ENCODE measurements at regions not wholly inside any gene's neighbourhood (a gene's known extent, or its start where the extent isn't known, plus 50 kb on each side); places are given as distances from the start of the nearest gene placed in this dataset.
"Not testable (repeated sequence)": the region's sequence is repeated elsewhere in the genome, so short reads cannot be mapped to it uniquely, and the experiment has no call there.

DNA sequence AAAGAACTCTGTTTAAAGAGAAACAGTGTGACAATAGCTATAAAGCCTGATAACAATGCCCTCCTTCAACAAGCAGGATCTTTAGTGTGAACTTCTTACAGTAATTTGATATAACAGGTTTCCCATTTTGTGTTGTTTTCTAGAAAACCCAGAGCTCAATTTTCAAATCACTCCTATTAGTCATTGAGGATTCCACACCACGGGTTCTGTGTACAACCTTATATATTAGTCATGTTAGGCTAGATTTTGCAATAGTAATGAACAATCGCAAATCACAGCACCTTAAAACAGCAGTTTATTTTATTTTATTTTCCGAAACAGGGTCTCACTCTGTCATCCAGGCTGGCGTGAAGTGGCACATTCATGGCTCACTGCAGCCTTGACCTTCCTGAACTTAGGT, 1020.9 kb upstream of the INTU start:
- no peak for DNase-seq
- no peaks in the 10 kb centered on the region for H3K4me1 Mint-ChIP-seq
- no peak overlapping the region for H3K4me3 Mint-ChIP-seq
- H3K9me3 Mint-ChIP-seq, result peaks cover 0 to 2% of the 10 kb centered on the region in 2 donors
- no peaks in the 10 kb centered on the region for H3K36me3 Mint-ChIP-seq
- H3K27me3 Mint-ChIP-seq, result no peaks in the 10 kb centered on the region
- H3K27ac Mint-ChIP-seq, result no peak overlapping the region
- no peak for ATAC-seq (replicated peaks)

DNA sequence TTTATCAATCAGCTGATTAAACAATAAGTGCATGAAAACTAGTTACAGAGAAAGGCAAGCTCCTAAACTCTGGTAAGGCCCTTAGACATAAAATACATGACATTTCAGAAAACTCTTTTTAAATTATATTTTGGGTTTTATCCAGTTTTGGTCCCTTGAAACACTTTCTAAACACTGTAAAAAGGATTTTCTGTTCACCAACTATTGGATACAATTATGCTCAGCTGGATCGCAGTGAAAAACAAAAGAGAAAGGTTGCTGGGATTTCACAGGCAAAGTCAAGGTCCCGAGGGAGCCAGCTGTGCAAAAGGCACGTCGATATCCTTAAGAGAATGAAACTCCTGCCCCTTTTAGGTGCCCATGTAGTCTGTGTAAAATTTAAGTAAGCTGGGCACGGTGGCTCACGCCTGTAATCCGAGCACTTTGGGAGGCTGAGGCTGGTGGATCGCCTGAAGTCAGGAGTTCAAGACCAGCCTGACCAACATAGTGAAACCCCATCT, 1018.4 kb upstream of the INTU start:
- H3K4me3 Mint-ChIP-seq, result no peak overlapping the region
- H3K9me3 Mint-ChIP-seq, result peaks cover 0 to 2% of the 10 kb centered on the region in 2 donors
- H3K27me3 Mint-ChIP-seq, result no peaks in the 10 kb centered on the region
- ATAC-seq (replicated peaks) (no peak), DNase-seq (no peak)
- H3K27ac Mint-ChIP-seq, result no peak overlapping the region
- H3K36me3 Mint-ChIP-seq, result no peaks in the 10 kb centered on the region
- no peaks in the 10 kb centered on the region for H3K4me1 Mint-ChIP-seq

DNA sequence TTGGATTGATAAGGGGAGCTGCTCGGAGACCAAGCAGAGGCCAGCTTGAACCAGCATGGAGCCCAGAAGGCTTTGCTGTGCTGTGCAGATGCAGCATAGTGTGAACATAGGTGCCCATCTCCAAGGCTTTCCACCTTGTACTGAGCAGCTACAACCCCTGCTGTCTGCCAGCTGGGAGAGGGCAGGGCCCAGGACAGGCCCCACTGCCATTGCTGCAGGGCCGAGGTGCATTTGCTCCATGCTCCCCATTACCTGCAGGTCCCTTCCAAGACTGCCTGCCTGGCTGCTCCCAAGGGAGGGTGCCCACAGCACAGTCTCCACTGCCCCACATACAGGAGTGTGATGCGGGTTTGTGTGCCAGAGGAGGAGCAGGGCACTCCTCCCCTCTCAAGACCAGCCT, 1016.0 kb upstream of the INTU start:
- DNase-seq (no peak), ATAC-seq (replicated peaks) (no peak)
- Mint-ChIP-seq H3K27me3 (no peaks in the 10 kb centered on the region), H3K4me1 (no peaks in the 10 kb centered on the region), H3K36me3 (no peaks in the 10 kb centered on the region), H3K4me3 (no peak overlapping the region), H3K9me3 (peaks cover 4 to 6% of the 10 kb centered on the region in 2 donors), H3K27ac (no peak overlapping the region)

DNA sequence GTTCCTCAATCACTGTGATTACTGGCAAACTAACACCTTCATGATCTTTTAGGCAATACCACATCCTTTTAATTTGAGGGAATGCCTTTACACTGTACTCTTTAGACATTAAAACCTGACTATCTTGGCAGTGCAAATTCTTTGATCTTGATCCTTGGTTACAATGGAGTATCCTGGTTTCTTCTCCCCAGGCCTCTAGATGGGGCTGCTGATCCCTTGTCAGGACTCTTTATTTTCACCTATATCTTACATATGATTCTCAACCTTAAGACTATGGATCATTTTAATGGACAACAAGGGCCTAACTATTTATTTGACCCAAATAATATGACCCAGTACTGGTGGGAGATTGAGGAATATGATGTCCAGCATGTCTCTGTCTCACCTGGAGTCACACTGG, 1005.5 kb upstream of the INTU start:
- Mint-ChIP-seq H3K4me1 (no peaks in the 10 kb centered on the region), H3K9me3 (peaks cover 0 to 3% of the 10 kb centered on the region in 2 donors), H3K27me3 (no peaks in the 10 kb centered on the region), H3K36me3 (no peaks in the 10 kb centered on the region), H3K4me3 (no peak overlapping the region), H3K27ac (no peak overlapping the region)
- DNase-seq (no peak), ATAC-seq (replicated peaks) (no peak)

DNA sequence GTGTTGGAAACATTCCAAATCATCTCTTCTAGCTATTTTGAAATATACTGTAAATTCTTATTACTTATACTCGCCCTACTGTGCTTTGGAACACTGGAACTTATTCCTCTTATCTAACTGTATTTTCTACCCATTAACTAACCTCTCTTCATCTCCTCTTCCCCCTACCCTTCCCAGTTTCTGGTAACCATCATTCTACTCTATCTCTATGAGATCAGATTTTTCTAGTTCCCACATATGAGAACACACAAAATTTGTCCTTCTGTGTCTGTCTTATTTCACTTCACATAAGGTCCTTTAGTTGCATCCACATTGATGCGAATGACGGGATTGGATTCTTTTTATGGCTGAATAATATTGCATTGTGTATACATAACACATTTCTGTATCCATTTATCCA, 1003.8 kb upstream of the INTU start:
- H3K4me1 Mint-ChIP-seq, result no peaks in the 10 kb centered on the region
- peaks cover 0 to 3% of the 10 kb centered on the region in 2 donors for H3K9me3 Mint-ChIP-seq
- no peak overlapping the region for H3K27ac Mint-ChIP-seq
- H3K27me3 Mint-ChIP-seq, result no peaks in the 10 kb centered on the region
- no peak for ATAC-seq (replicated peaks)
- no peak overlapping the region for H3K4me3 Mint-ChIP-seq
- no peaks in the 10 kb centered on the region for H3K36me3 Mint-ChIP-seq
- DNase-seq, result no peak

DNA sequence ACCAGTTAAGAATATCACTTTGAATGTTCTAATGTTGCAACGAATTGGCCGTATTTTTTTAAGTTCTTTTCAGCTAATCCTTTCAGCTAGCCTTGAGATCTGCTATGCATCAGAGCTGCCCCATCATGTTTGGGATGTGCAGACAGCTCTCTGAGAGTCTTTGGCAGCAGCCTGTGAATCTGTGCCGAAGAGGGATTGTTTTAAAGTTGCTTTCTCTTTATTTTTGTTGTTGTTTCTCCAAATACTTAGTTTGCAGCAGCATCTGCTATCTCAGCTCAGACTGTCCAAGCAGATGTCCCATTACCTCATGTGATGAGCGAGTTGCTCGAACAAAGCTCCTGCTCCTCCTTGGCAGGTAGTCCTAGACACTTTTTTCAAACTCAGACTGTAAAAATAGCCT, 1002.5 kb upstream of the INTU start:
- H3K27me3 Mint-ChIP-seq, result no peaks in the 10 kb centered on the region
- no peaks in the 10 kb centered on the region for H3K36me3 Mint-ChIP-seq
- H3K4me1 Mint-ChIP-seq, result no peaks in the 10 kb centered on the region
- no peak overlapping the region for H3K4me3 Mint-ChIP-seq
- peaks cover 0 to 3% of the 10 kb centered on the region in 2 donors for H3K9me3 Mint-ChIP-seq
- ATAC-seq (replicated peaks), result no peak
- no peak overlapping the region for H3K27ac Mint-ChIP-seq
- no peak for DNase-seq

DNA sequence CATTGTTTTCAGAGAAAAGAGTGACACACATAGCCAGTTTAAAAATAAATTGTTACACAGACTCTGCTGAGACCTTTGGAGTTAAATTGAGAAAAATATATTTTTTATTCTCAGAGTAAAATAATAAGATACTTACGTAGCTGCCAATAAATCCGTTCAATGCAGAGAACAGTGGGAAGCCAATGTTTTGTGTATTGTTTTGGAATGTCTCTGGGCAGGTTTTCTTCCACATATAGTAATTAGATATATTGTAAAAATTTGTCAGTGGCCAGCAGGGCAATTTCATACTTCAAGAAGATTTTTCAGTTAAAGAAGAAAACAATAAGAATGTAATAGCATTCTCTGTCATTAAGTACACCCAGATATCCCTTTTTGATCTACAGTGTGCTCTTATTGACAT, 999.5 kb upstream of the INTU start:
- Mint-ChIP-seq H3K36me3 (no peaks in the 10 kb centered on the region), H3K27me3 (no peaks in the 10 kb centered on the region), H3K4me3 (no peak overlapping the region), H3K4me1 (no peaks in the 10 kb centered on the region), H3K9me3 (peaks cover 0 to 3% of the 10 kb centered on the region in 2 donors), H3K27ac (no peak overlapping the region)
- no peak for ATAC-seq (replicated peaks)
- DNase-seq, result no peak

DNA sequence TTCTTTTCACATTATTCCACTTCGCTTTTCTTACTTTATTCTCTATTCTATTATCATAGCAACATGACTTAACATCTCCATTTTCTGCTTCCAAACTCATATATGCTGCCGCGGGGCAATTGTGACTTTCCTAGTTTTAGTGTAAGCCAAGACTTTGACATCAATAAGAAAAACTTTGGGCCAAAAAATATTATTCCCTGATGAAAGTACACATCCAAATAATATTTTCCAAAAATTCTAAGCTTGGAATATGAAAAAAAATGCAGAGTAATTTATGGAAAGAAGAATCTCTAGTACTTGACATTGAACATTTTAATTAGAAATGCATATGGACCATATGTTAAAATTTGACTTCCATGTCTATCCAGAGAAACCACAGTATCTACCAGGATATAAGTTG, 995.1 kb upstream of the INTU start:
- DNase-seq (no peak), ATAC-seq (replicated peaks) (no peak)
- Mint-ChIP-seq H3K4me1 (no peaks in the 10 kb centered on the region), H3K36me3 (no peaks in the 10 kb centered on the region), H3K4me3 (no peak overlapping the region), H3K27ac (no peak overlapping the region), H3K27me3 (no peaks in the 10 kb centered on the region), H3K9me3 (peaks cover 0 to 4% of the 10 kb centered on the region in 2 donors)

DNA sequence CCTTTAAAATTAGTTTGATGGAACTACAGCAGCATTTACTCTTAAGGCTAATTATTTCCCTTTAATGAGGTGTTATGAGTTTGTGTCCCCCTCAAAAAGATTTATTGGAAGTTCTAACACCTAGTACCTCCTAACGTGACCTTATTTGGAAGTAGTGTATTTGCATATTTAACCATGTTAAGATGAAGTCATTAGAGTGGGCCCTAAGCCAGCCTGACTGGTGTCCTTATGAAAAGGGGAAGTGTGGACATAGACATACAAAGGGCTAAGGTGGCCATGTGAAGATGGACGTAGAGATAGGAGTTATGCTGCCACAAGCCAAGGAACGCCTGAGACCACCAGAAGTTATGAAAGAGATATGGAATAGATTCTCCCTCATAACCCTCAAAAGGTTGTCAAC, 985.4 kb upstream of the INTU start:
- H3K27me3 Mint-ChIP-seq, result no peaks in the 10 kb centered on the region
- ATAC-seq (replicated peaks) (no peak), DNase-seq (no peak)
- H3K9me3 Mint-ChIP-seq, result peaks cover 0 to 2% of the 10 kb centered on the region in 2 donors
- no peaks in the 10 kb centered on the region for H3K4me1 Mint-ChIP-seq
- no peak overlapping the region for H3K4me3 Mint-ChIP-seq
- no peaks in the 10 kb centered on the region for H3K36me3 Mint-ChIP-seq
- H3K27ac Mint-ChIP-seq, result no peak overlapping the region

DNA sequence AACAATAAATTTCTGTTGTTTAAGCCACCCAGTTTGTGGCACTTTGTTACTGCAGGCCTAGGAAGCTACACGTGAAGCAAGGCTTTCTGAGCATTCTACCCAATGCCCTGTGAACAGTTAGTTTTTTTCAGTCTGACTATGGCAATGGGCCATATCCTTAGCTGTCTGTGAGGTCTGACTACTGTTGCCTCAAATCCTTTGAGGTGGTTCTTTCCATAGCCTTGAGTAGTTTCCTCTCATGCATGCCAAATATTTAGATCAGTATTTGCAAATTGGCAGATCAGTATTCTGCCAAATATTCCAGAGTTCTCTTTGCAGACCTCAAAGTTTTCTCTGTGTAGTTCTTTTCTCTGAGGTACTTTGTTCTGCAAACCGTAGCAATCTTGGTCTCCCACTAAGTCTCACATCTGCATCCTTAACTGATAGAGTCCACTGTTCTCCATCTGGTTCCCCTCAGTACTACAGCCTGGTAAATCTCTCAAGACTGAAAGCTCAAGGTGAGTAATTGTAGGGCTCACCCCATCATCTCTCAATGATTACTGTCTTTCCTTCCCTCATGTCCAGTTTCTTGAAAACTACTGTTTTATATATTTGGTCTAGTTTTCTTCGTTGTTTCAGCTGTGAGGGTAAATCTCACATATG, 984.9 kb upstream of the INTU start:
- H3K4me3 Mint-ChIP-seq, result no peak overlapping the region
- H3K27ac Mint-ChIP-seq, result no peak overlapping the region
- H3K4me1 Mint-ChIP-seq, result no peaks in the 10 kb centered on the region
- H3K9me3 Mint-ChIP-seq, result peaks cover 0 to 1% of the 10 kb centered on the region in 2 donors
- ATAC-seq (replicated peaks) (no peak), DNase-seq (no peak)
- H3K36me3 Mint-ChIP-seq, result no peaks in the 10 kb centered on the region
- no peaks in the 10 kb centered on the region for H3K27me3 Mint-ChIP-seq

DNA sequence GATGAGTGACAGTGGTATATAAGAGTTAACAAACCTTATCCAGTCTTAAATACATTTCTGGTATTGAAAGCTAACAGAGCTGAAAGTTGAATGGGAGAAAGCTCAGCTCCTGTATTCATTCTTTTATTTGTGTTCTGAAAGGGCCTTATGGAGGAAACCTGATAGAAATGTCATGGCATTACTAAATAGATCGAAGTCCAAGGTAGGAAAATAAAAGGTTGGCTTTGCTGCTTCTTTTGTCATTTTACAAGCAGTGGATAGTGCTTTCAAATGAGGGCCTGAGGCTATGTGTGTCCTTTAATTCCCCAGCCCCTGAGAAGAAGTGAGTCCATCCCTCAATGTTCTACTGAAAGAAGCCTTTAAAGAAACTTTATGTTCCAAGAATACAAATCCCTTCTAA, 974.3 kb upstream of the INTU start:
- Mint-ChIP-seq H3K4me3 (no peak overlapping the region), H3K4me1 (no peaks in the 10 kb centered on the region), H3K27ac (no peak overlapping the region), H3K36me3 (no peaks in the 10 kb centered on the region), H3K27me3 (no peaks in the 10 kb centered on the region), H3K9me3 (peaks cover 0 to 2% of the 10 kb centered on the region in 2 donors)
- DNase-seq, result no peak
- no peak for ATAC-seq (replicated peaks)

DNA sequence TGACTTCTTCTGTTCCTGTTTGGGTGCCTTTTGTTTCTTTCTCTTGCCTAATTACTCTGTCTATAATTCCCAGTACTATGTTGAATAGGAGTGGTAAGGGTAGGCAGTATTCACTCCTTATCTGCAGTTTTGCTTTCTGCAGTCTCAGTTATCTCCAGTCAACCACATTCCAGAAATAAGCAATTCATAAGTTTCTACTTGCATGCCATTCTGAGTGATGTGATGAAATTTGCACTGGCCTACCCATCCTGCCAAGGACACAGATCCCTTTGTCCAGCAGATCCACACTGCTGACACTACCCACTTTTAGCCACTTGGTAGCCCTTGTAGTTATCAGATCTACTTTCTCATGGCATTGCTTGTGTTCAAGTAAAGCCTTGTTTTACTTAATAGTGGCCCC, 971.6 kb upstream of the INTU start:
- H3K27me3 Mint-ChIP-seq, result no peaks in the 10 kb centered on the region
- no peak overlapping the region for H3K27ac Mint-ChIP-seq
- H3K4me1 Mint-ChIP-seq, result no peaks in the 10 kb centered on the region
- H3K36me3 Mint-ChIP-seq, result no peaks in the 10 kb centered on the region
- no peak overlapping the region for H3K4me3 Mint-ChIP-seq
- no peak for DNase-seq
- no peak for ATAC-seq (replicated peaks)
- peaks cover 0 to 2% of the 10 kb centered on the region in 2 donors for H3K9me3 Mint-ChIP-seq

DNA sequence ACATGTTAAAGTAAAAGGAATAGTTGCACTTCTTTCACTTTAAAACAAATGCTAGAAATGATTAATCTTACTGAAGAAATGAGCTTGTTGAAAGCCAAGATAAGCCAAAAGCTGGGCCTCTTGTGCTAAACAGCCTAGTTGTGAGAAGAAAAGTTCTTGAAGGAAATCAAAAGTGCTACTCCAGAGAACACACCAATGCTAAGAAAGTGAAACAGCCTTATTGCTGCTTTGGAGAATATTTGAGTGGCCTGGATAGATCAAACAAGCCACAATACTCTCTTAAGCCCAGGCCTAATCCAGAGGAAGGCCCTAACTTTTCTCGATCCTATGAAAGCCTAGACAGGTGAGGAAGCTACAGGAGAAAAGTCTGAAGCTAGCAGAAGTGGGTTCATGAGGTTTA, 967.9 kb upstream of the INTU start:
- Mint-ChIP-seq H3K9me3 (peaks cover 0 to 1% of the 10 kb centered on the region in 2 donors), H3K27ac (no peak overlapping the region), H3K27me3 (no peaks in the 10 kb centered on the region), H3K4me1 (no peaks in the 10 kb centered on the region), H3K4me3 (no peak overlapping the region), H3K36me3 (no peaks in the 10 kb centered on the region)
- DNase-seq (no peak), ATAC-seq (replicated peaks) (no peak)

DNA sequence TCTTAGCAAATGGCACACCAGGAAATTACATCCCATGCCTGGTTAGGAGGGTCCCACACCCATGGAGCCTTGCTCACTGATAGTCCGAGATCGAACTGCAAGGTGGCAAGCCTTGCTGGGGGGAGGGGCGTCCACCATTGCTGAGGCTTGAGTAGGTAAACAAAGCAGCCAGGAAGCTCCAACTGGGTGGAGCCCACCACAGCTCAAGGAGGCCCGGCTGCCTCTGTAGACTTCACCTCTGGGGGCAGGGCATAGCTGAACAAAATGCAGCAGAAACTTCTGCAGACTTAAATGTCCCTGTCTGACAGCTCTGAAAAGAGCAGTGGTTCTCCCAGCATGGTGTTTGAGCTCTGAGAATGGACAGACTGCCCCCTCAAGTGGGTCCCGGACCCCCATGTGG, 962.7 kb upstream of the INTU start:
- not testable (repeated sequence) for H3K27me3 Mint-ChIP-seq; H3K27ac Mint-ChIP-seq; H3K36me3 Mint-ChIP-seq; H3K9me3 Mint-ChIP-seq; ATAC-seq (replicated peaks); H3K4me3 Mint-ChIP-seq; DNase-seq; H3K4me1 Mint-ChIP-seq

DNA sequence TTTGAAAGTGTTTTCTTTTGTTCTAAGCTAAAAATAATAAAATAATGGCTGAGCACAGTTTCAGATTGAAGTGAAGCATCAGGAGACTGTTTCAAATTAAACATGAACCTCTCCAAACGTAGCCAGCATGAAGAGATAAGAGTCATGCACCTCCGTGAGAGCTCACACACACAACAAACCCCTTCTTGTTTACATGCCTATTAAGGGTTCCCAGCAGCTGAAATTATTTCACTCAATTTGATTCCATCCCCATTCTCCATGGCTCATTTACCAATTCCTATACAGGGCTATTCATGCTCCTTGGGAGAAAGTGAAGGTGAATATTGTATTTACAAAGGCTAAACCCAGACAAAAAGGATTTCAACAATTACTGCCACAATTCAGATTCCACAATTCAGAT, 954.1 kb upstream of the INTU start:
- peaks cover 0 to 3% of the 10 kb centered on the region in 2 donors for H3K9me3 Mint-ChIP-seq
- H3K27me3 Mint-ChIP-seq, result no peaks in the 10 kb centered on the region
- H3K36me3 Mint-ChIP-seq, result no peaks in the 10 kb centered on the region
- DNase-seq, result no peak
- H3K27ac Mint-ChIP-seq, result no peak overlapping the region
- H3K4me1 Mint-ChIP-seq, result no peaks in the 10 kb centered on the region
- no peak for ATAC-seq (replicated peaks)
- no peak overlapping the region for H3K4me3 Mint-ChIP-seq

DNA sequence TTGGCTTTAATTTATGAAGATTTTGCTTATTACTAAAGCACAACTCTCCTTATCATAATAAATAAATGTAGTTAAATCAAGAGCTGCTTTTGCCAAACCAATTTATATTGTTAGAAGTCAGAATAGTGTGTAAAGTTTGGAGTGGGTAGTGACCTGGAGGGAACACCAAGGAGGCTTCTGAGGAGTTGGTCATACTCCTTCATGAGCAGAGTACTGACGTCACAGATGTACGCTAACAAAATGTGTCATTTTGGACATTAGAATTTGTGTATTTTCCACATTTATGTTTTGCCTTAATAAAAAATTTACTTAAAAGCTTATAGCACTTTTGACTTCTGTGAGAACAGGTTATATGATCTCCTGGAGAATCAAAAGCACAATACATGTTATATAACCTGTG, 953.5 kb upstream of the INTU start:
- peaks cover 0 to 2% of the 10 kb centered on the region in 2 donors for H3K9me3 Mint-ChIP-seq
- H3K36me3 Mint-ChIP-seq, result no peaks in the 10 kb centered on the region
- DNase-seq, result no peak
- H3K27me3 Mint-ChIP-seq, result no peaks in the 10 kb centered on the region
- H3K4me3 Mint-ChIP-seq, result no peak overlapping the region
- no peak overlapping the region for H3K27ac Mint-ChIP-seq
- ATAC-seq (replicated peaks), result no peak
- H3K4me1 Mint-ChIP-seq, result no peaks in the 10 kb centered on the region
